HEK293 (cell line): ENCODE measurements at regions not wholly inside any gene's neighbourhood (a gene's known extent, or its start where the extent isn't known, plus 50 kb on each side); places are given as distances from the start of the nearest gene placed in this dataset.

Experiments
- CTCF ChIA-PET: fragments of 350-600 bp; formaldehyde crosslinking; extraction: SDS; loops from one replicate; lab custom pipeline; 2021; ENCODE audit warnings: antibody characterized with exemption; lab: Yijun Ruan, JAX
- POLR2A ChIA-PET: fragments of 300-600 bp; formaldehyde crosslinking; extraction: SDS; loops from one replicate; lab custom pipeline; 2020; ENCODE audit warnings: antibody characterized with exemption, inconsistent platforms; lab: Yijun Ruan, JAX
- H3K27ac ChIP-seq: fragments of 200-500 bp; sonication (Bioruptor generic); 2 replicates; pipeline ENCODE4 v1.5.1; 2014; ENCODE audit warnings: low read depth, low read length, control low read depth, inconsistent platforms; ENCODE audit errors: extremely low read depth
- H3K36me3 ChIP-seq, 2 experiments: fragments of 200-500 bp in 1 of 2; sonication (Bioruptor generic) in 1 of 2; 1 replicate in 1 of 2; 2 replicates in 1 of 2; pipeline ENCODE4 v1.5.1; 2014 to 2017; ENCODE audit warnings: inconsistent platforms in 2 of 2, low read length in 2 of 2; ENCODE audit not compliant: control insufficient read depth in 2 of 2, insufficient read depth in 1 of 2
- H3K4me1 ChIP-seq: fragments of 200-500 bp; sonication (Bioruptor generic); 2 replicates; pipeline ENCODE4 v1.5.1; 2014; ENCODE audit warnings: mild to moderate bottlenecking, low read length, inconsistent platforms; ENCODE audit not compliant: control insufficient read depth, insufficient read depth
- H3K4me3 ChIP-seq: 2 replicates; pipeline ENCODE4 v1.5.1; 2011; ENCODE audit warnings: low read depth, mild to moderate bottlenecking, control low read depth, low read length, moderate library complexity
- H3K9me3 ChIP-seq: fragments of 200-500 bp; sonication (Bioruptor generic); 2 replicates; pipeline ENCODE4 v1.5.1; 2014; ENCODE audit warnings: low read depth, low read length, inconsistent platforms; ENCODE audit not compliant: control insufficient read depth, insufficient read depth
- HOXC10 ChIP-seq: sonication (generic); formaldehyde crosslinking; IDR thresholded peaks from 2 replicates; pipeline ENCODE4 v1.8.1; 2023; ENCODE audit warnings: mild to moderate bottlenecking, missing genetic modification reagents
- INSM2 ChIP-seq: fragments of 450-650 bp; formaldehyde crosslinking; IDR thresholded peaks from 2 replicates; pipeline ENCODE4 v1.5.1; 2016; ENCODE audit warnings: missing biosample characterization, missing genetic modification characterization
- KLF7 ChIP-seq: fragments of 450-650 bp; formaldehyde crosslinking; IDR thresholded peaks from 2 replicates; pipeline ENCODE4 v1.5.1; 2016; ENCODE audit warnings: missing biosample characterization, missing genetic modification characterization, borderline replicate concordance
- PATZ1 ChIP-seq: fragments of 450-650 bp; formaldehyde crosslinking; IDR thresholded peaks from 2 replicates; pipeline ENCODE4 v1.5.1; 2016; ENCODE audit warnings: missing biosample characterization, missing genetic modification characterization
- SCRT1 ChIP-seq: fragments of 450-650 bp; formaldehyde crosslinking; IDR thresholded peaks from 2 replicates; pipeline ENCODE4 v1.5.1; 2016; ENCODE audit warnings: missing biosample characterization, missing genetic modification characterization, borderline replicate concordance
- SCRT2 ChIP-seq: fragments of 450-650 bp; formaldehyde crosslinking; IDR thresholded peaks from 2 replicates; pipeline ENCODE4 v1.5.1; 2016; ENCODE audit warnings: missing biosample characterization, missing genetic modification characterization
- ZBTB10 ChIP-seq: fragments of 450-650 bp; formaldehyde crosslinking; IDR thresholded peaks from 2 replicates; pipeline ENCODE4 v1.5.1; 2016; ENCODE audit warnings: missing biosample characterization, missing genetic modification characterization
- ZIC2 ChIP-seq: fragments of 450-650 bp; formaldehyde crosslinking; IDR thresholded peaks from 2 replicates; pipeline ENCODE4 v1.5.1; 2016; ENCODE audit warnings: missing biosample characterization, missing genetic modification characterization
- ZNF16 ChIP-seq: fragments of 450-650 bp; formaldehyde crosslinking; IDR thresholded peaks from 2 replicates; pipeline ENCODE4 v1.5.1; 2016; ENCODE audit warnings: low read depth, missing biosample characterization, missing genetic modification characterization
- ZNF2 ChIP-seq: fragments of 450-650 bp; formaldehyde crosslinking; IDR thresholded peaks from 2 replicates; pipeline ENCODE4 v1.5.1; 2016; ENCODE audit warnings: missing biosample characterization, missing genetic modification characterization
- ZNF239 ChIP-seq: fragments of 450-650 bp; formaldehyde crosslinking; IDR thresholded peaks from 2 replicates; pipeline ENCODE4 v1.5.1; 2016; ENCODE audit warnings: missing biosample characterization, missing genetic modification characterization
- ZNF24 ChIP-seq: fragments of 450-650 bp; formaldehyde crosslinking; IDR thresholded peaks from 2 replicates; pipeline ENCODE4 v1.5.1; 2016; ENCODE audit warnings: missing biosample characterization, missing genetic modification characterization
- ZNF37A ChIP-seq: fragments of 450-650 bp; IDR thresholded peaks from 2 replicates; pipeline ENCODE4 v1.5.1; 2018; ENCODE audit warnings: missing biosample characterization, missing genetic modification characterization
- ZNF398 ChIP-seq: fragments of 450-650 bp; formaldehyde crosslinking; IDR thresholded peaks from 2 replicates; pipeline ENCODE4 v1.5.1; 2017; ENCODE audit warnings: missing biosample characterization, missing genetic modification characterization
- ZNF423 ChIP-seq: fragments of 450-650 bp; formaldehyde crosslinking; IDR thresholded peaks from 2 replicates; pipeline ENCODE4 v1.5.1; 2016; ENCODE audit warnings: missing biosample characterization, missing genetic modification characterization
- ZNF600 ChIP-seq: fragments of 450-650 bp; formaldehyde crosslinking; IDR thresholded peaks from 2 replicates; pipeline ENCODE4 v1.5.1; 2016; ENCODE audit warnings: missing biosample characterization, missing genetic modification characterization
- ZNF645 ChIP-seq: fragments of 450-650 bp; formaldehyde crosslinking; IDR thresholded peaks from 2 replicates; pipeline ENCODE4; 2016; ENCODE audit warnings: missing biosample characterization, missing genetic modification characterization
- ZNF76 ChIP-seq: fragments of 450-650 bp; formaldehyde crosslinking; IDR thresholded peaks from 2 replicates; pipeline ENCODE4; 2016; ENCODE audit warnings: low read depth, missing biosample characterization, missing genetic modification characterization, borderline replicate concordance
- ZNF792 ChIP-seq: fragments of 450-650 bp; formaldehyde crosslinking; IDR thresholded peaks from 2 replicates; pipeline ENCODE4 v1.5.1; 2016; ENCODE audit warnings: missing biosample characterization, missing genetic modification characterization
- ZSCAN23 ChIP-seq: fragments of 450-650 bp; formaldehyde crosslinking; IDR thresholded peaks from 2 replicates; pipeline ENCODE4 v1.5.1; 2016; ENCODE audit warnings: missing biosample characterization, missing genetic modification characterization

- TF ChIP-seq ZIC2 (tag by site-specific recombination): peak; percentile 26
- no peak for TF ChIP-seq INSM2
- Histone ChIP-seq H3K4me1 (peaks cover 4% of the 10 kb centered on the region; the same call in 1 of the 2 replicates), H3K4me3 (no peak overlapping the region), H3K9me3 (no peaks in the 10 kb centered on the region), H3K27ac (no peak overlapping the region), H3K36me3 (no peaks in the 10 kb centered on the region)
- CTCF ChIA-PET: no interaction called here
- POLR2A ChIA-PET: no interaction called here
Observed at GRCh38 chr16:66264311-66265047, 102.0 kb upstream of the CDH5 start.

GRCh38 chr16:66263973-66264310, 102.5 kb upstream of the CDH5 start:
- ChIA-PET CTCF (interaction anchor here (0.6 to 1.2 kb wide), 2 partner anchors 9 to 354 kb away, joined by 3 to 6 read pairs; no protein-coding TSS in a partner anchor), POLR2A (no interaction called here)
- no peaks in the 10 kb centered on the region for H3K36me3 ChIP-seq
- peaks cover 4% of the 10 kb centered on the region; the same call in 1 of the 2 replicates for H3K4me1 ChIP-seq
- H3K4me3 ChIP-seq: no peak overlapping the region
- no peak overlapping the region for H3K27ac ChIP-seq
- TF ChIP-seq ZNF24 (no peak), ZNF2 (tag by site-specific recombination) (no peak), ZNF239 (no peak), ZNF792 (tag by site-specific recombination) (no peak), ZNF76 (tag by site-specific recombination) (no peak), ZBTB10 (tag by site-specific recombination) (no peak), SCRT2 (tag by site-specific recombination) (peak; percentile 77), SCRT1 (tag by site-specific recombination) (0 out of 2 replicates have a peak, but pooled peaks have one; percentile 58), ZNF600 (tag by site-specific recombination) (no peak)
- no peaks in the 10 kb centered on the region for H3K9me3 ChIP-seq

GRCh38 chr16:66263168-66263972, 103.1 kb upstream of the CDH5 start:
- no peak overlapping the region for H3K4me3 ChIP-seq
- no peaks in the 10 kb centered on the region for H3K36me3 ChIP-seq
- peaks cover 4% of the 10 kb centered on the region; the same call in 1 of the 2 replicates for H3K4me1 ChIP-seq
- H3K9me3 ChIP-seq: no peaks in the 10 kb centered on the region
- ChIA-PET POLR2A (no interaction called here), CTCF (interaction anchor here (0.6 to 2.0 kb wide), 5 partner anchors 7 to 353 kb away, joined by 3 to 7 read pairs (median 3); no protein-coding TSS in a partner anchor)
- no peak overlapping the region for H3K27ac ChIP-seq
- TF ChIP-seq PATZ1 (tag by site-specific recombination) (no peak), ZNF645 (tag by site-specific recombination) (no peak), ZNF37A (tag by site-specific recombination) (no peak), ZNF398 (tag by site-specific recombination) (peak; percentile 43; the same call in 1 of the 2 replicates), ZSCAN23 (tag by site-specific recombination) (no peak), ZNF423 (no peak), KLF7 (no peak), ZNF16 (tag by site-specific recombination) (no peak), ZNF239 (no peak), HOXC10 (CRISPR knock-in tag) (no peak)
